Body of pancreas (tissue), 4 donors: ENCODE measurements at regions not wholly inside any gene's neighbourhood (a gene's known extent, or its start where the extent isn't known, plus 50 kb on each side); places are given as distances from the start of the nearest gene placed in this dataset.

ENCODE experiments used
- ATAC-seq: fragments of 150-250 bp; one replicate; pipeline ENCODE4 v1.9.1; 2016
- DNase-seq, 4 donors: peaks; one replicate each; pipeline ENCODE4 v3.0.0-alpha.2; 2019
- H3K27ac ChIP-seq, 4 donors: fragments of 200-600 bp; sonication (generic); 1 replicate in 3 of 4; 2 replicates in 1 of 4; pipeline versions ENCODE4 v1.5.1 to v1.6.1; 2016 to 2019; ENCODE audit warnings: mild to moderate bottlenecking in 1 of 4, mixed read lengths in 1 of 4, moderate library complexity in 1 of 4
- H3K27me3 ChIP-seq, 2 donors: fragments of 200-600 bp; sonication (generic); one replicate each; pipeline ENCODE4 v1.6.0; 2016; ENCODE audit warnings: mild to moderate bottlenecking in 1 of 2
- H3K36me3 ChIP-seq, 2 donors: fragments of 200-600 bp; sonication (generic); replicated peaks in 1 of 2; 2 replicates each; pipeline ENCODE4 v1.5.1; 2016; ENCODE audit warnings: low read depth in 2 of 2; ENCODE audit not compliant: insufficient read depth in 1 of 2
- H3K4me1 ChIP-seq: fragments of 200-600 bp; sonication (generic); one replicate; pipeline ENCODE4 v1.6.0; 2016
- H3K4me3 ChIP-seq, 2 donors: fragments of 200-600 bp; sonication (generic); 1 replicate in 1 of 2; 2 replicates in 1 of 2; pipeline ENCODE4 v1.5.1; 2016 to 2019
- H3K9me3 ChIP-seq, 3 donors: fragments of 200-600 bp; sonication (generic); 1 replicate in 2 of 3; 2 replicates in 1 of 3; pipeline ENCODE4 v1.5.1; 2016
- CTCF ChIP-seq, 7 experiments: fragments of 450-650 bp in 4 of 7; fragments of 200-600 bp in 3 of 7; sonication (generic) in 3 of 7; IDR thresholded peaks; one replicate each; pipeline ENCODE4 v1.5.1; 2016 to 2019; ENCODE audit warnings: antibody characterized with exemption in 7 of 7
- POLR2A ChIP-seq, 3 donors: fragments of 450-650 bp; IDR thresholded peaks; one replicate each; pipeline ENCODE4 v1.6.1; 2016; ENCODE audit warnings: antibody characterized with exemption in 3 of 3, mild to moderate bottlenecking in 2 of 3
- WGBS, 2 donors: methylation state at CpG; one replicate each; pipeline ENCODE4 v1.1.5; 2017; 5-methylcytosine and 5-hydroxymethylcytosine counted together
- intact Hi-C: fragments of 100-400 bp; cut with DNase I; formaldehyde crosslinking; loops from one replicate; pipeline ENCODE4 v1.15.1; 2023

- DNase-seq (no peak), ATAC-seq (no peak)
- WGBS, 2 donors = 58 to 70% methylated on average over 6 of the region's 6 CpGs
- Histone ChIP-seq H3K27ac (no peak overlapping the region), H3K36me3 (no peaks in the 10 kb centered on the region), H3K27me3 (no peaks in the 10 kb centered on the region), H3K4me3 (no peak overlapping the region), H3K9me3 (no peaks in the 10 kb centered on the region), H3K4me1 (no peaks in the 10 kb centered on the region)
- TF ChIP-seq POLR2A (IDR thresholded peaks at IDR 0.05) (no peak), CTCF (IDR thresholded peaks at IDR 0.05) (no peak)
- intact Hi-C loops = no loop called here
Observed at GRCh38 chr12:24463375-24463774, 485.5 kb downstream of the BCAT1 start.

GRCh38 chr12:24462946-24463345 lies 486.0 kb downstream of the BCAT1 start:
- ATAC-seq (no peak), DNase-seq (no peak)
- Histone ChIP-seq H3K4me1 (no peaks in the 10 kb centered on the region), H3K4me3 (no peak overlapping the region), H3K36me3 (no peaks in the 10 kb centered on the region), H3K27ac (no peak overlapping the region), H3K9me3 (no peaks in the 10 kb centered on the region), H3K27me3 (no peaks in the 10 kb centered on the region)
- intact Hi-C loops = no loop called here
- WGBS, 2 donors = 79 to 81% methylated on average over 1 of the region's 1 CpG
- TF ChIP-seq POLR2A (IDR thresholded peaks at IDR 0.05) = no peak
- no peak for TF ChIP-seq CTCF (IDR thresholded peaks at IDR 0.05)

- DNase-seq (no peak), ATAC-seq (no peak)
- Histone ChIP-seq H3K27me3 (no peaks in the 10 kb centered on the region), H3K4me3 (no peak overlapping the region), H3K9me3 (no peaks in the 10 kb centered on the region), H3K27ac (no peak overlapping the region), H3K36me3 (no peaks in the 10 kb centered on the region), H3K4me1 (no peaks in the 10 kb centered on the region)
- TF ChIP-seq CTCF (IDR thresholded peaks at IDR 0.05) (no peak), POLR2A (IDR thresholded peaks at IDR 0.05) (no peak)
- intact Hi-C loops = no loop called here
- 49 to 65% methylated on average over 3 of the region's 3 CpGs for WGBS, 2 donors
Observed at GRCh38 chr12:24460506-24460905, 488.4 kb downstream of the BCAT1 start.

GRCh38 chr12:24460099-24460498 lies 488.8 kb downstream of the BCAT1 start:
- WGBS, 2 donors = 20 to 23% methylated on average over 2 of the region's 2 CpGs
- H3K27me3 ChIP-seq = no peaks in the 10 kb centered on the region
- H3K4me3 ChIP-seq = no peak overlapping the region
- no peak for ATAC-seq
- DNase-seq = no peak
- H3K27ac ChIP-seq = no peak overlapping the region
- TF ChIP-seq CTCF (IDR thresholded peaks at IDR 0.05) (no peak), POLR2A (IDR thresholded peaks at IDR 0.05) (no peak)
- no peaks in the 10 kb centered on the region for H3K36me3 ChIP-seq
- intact Hi-C loops = no loop called here
- no peaks in the 10 kb centered on the region for H3K4me1 ChIP-seq
- H3K9me3 ChIP-seq = no peaks in the 10 kb centered on the region

- Histone ChIP-seq H3K4me3 (no peak overlapping the region), H3K27me3 (no peaks in the 10 kb centered on the region), H3K27ac (no peak overlapping the region), H3K36me3 (no peaks in the 10 kb centered on the region), H3K4me1 (no peaks in the 10 kb centered on the region), H3K9me3 (no peaks in the 10 kb centered on the region)
- intact Hi-C loops = no loop called here
- TF ChIP-seq POLR2A (IDR thresholded peaks at IDR 0.05) (no peak), CTCF (IDR thresholded peaks at IDR 0.05) (no peak)
- ATAC-seq = no peak
- WGBS, 2 donors = 82 to 86% methylated on average over 5 of the region's 5 CpGs
- DNase-seq = no peak
Observed at GRCh38 chr12:24455811-24456210, 493.1 kb downstream of the BCAT1 start.
